HT1080 (cell line): ENCODE measurements at regions not wholly inside any gene's neighbourhood (a gene's known extent, or its start where the extent isn't known, plus 50 kb on each side); places are given as distances from the start of the nearest gene placed in this dataset.
"Not testable (repeated sequence)": the region's sequence is repeated elsewhere in the genome, so short reads cannot be mapped to it uniquely, and the experiment has no call there.

Experiments
- DNase-seq: peaks from one replicate; pipeline ENCODE4 v3.0.0-alpha.2; 2015; ENCODE audit warnings: low read depth

DNA sequence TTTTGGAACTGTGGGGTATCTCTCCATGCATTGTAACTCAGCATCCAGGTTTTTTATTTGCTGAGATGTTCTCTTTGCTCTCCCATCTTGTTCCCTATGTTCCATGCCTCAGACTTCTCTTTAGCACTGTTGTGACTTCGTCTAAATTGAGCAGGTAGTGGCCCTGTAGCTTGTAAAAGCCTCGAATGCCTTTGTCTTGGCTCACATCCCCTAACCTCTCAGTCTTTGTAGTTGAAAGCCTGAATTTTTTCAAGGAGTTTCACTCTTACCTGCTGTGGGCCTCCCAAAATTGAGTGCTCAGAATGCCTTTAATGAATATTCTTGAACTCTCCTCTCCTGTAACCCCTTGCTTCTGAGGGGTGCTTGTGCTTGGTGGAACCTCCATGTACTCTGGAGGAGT, 1137.3 kb downstream of the REEP3 start:
- no peak for DNase-seq

DNA sequence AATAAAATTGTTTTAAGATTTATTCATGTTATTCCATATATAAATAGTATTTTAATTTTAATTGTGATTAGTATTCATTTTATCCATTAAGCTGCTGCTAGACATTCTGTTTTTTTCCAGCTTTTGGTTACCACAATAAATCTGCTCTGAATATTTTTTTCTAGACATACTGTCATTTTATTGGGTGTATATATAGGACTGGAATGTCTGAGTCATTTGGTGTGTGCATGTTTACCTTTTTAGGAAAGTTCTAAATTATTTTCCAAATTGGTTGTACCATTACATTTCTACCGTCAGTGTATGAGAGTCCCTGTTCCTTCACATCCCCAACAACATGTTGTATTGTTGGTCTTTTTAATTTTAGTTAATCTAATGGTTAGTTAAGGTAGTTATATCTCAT, 1138.1 kb downstream of the REEP3 start:
- DNase-seq = peak; percentile 17

DNA sequence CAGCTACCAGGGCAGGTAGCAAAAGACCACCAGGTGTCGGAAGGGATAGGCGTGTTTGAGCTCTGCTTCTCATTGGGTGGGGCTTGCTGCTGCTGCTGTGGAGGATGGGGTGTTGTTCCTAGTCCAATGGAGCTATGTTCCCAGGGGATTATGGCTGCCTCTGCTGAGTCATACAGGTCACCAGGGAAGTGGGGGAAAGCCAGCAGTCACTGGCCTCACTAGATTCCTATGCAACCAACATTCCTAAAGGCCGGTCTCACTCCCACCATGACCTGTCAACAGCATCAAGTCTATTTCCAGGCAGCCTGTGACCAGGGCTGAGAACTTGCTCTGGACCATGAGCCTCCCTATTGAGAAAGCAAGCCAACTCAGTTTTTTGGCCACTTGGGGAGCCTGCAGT, 1160.8 kb downstream of the REEP3 start:
- peak; percentile 85 for DNase-seq

DNA sequence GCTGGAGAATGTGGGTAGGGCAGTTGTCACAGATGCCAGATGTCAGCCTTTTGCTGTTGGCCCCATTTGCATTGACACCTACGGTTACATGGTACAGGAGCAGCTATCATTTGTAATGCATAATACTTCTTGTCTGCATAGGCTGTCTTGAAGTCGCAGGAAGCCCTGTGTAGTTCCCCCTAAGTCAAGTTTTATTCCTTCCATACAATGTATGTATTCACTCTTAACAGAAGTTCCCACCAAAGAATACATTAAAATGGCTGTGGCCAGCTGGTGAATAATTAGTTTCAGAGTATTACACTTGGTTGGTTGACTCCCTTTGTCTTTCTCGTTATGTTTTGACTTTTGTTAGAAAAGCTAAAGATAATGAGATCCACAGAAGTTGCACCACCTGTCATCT, 1169.0 kb downstream of the REEP3 start:
- no peak for DNase-seq

DNA sequence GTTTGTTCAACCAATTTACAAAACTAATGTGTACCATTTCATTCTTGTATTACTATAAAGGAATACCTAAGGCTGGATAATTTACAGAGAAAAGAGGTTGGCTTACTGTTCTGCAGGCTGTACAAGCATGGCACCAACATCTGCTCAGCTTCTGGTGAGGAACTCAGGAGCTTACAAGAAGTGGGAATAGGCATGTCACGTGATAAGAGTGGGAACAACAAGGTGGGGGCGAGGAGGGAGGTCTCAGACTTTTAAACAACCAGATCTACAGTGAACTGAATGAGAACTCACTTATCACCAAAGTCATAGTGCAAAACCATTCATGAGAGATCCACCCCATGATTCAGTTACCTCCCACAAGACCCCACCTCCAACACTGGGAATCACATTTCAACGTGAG, 1178.0 kb downstream of the REEP3 start:
- no peak for DNase-seq

- DNase-seq = not testable (repeated sequence)
Observed at GRCh38 chr10:64702086-64702485, 1180.9 kb downstream of the REEP3 start.

DNA sequence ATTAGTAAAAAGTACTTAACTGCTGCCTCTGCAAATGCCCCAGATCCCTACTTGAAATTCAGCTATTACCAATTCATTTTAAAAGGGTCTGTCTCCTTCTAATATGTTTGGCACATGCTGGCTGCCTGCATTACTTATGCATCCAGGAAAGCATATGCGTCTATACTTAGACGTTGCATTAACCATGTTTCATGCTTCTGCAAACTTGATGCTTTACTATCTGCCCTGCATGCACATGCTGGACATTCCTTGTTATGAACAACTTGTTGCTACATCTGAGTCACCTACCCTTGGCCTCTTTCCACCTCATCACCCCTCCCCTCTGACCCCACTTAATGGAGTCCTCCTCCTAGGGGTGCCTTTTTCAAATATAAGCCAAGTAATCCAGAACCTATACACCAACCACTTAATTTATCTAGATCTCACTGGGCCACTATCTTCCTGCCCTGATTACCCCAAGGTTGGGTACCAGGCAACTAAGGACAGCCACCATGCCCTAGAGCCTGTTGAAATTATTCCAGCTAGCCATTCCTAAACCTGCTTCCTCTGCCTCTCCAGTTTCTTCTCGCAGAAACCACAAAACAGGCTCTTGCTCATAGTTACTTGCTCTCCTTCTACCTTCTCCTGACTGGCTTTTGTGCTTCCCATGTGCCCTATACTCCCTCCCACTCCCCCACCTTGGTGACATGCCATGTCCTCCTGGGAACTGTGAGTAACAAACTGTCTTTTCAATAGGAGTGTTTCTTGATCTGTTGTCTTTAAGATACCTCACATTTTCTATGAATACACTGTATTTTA, 1187.9 kb downstream of the REEP3 start:
- peak; percentile 65 for DNase-seq

DNA sequence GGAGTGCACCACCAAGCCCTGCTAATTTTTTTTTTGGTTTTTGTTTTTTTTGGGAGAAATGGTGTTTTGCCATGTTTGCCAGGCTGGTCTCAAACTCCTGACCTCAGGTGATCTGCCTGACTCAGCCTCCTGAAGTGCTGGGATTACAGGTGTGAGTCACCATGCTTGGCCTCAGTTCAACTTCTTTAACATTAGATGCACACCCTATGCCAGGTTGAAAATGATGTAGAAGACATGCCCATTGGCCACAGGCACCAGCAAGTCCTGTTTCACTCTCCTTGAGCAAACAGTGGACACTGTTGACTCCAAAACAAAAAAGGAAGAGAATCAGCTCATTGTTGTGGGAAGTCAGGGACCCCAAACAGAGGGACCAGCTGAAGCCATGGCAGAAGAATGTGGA, 1205.3 kb downstream of the REEP3 start:
- peak; percentile 77 for DNase-seq

- DNase-seq = peak; percentile 44
Observed at GRCh38 chr10:64731016-64731415, 1209.8 kb downstream of the REEP3 start.

GRCh38 chr10:64732372-64732957, 1211.3 kb downstream of the REEP3 start:
- DNase-seq = no peak

DNA sequence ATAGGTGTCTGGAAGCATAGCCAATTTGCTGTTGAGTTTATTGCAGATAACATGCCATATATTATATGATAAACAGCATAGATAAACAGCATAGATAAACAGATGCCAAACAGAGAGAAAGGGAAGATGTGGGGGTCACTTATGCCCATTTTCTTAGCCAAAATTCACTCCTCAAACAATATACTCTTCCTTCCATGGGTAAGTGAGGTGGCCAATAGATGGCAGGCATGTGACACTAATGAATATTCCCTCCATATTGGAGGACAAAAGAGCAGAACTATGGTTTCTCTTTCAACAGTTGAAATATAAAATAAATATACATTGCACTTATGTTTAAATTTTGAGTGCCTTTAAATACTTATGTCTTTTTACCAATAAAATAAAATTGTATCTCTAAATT, 1212.8 kb downstream of the REEP3 start:
- DNase-seq = peak; percentile 31

DNA sequence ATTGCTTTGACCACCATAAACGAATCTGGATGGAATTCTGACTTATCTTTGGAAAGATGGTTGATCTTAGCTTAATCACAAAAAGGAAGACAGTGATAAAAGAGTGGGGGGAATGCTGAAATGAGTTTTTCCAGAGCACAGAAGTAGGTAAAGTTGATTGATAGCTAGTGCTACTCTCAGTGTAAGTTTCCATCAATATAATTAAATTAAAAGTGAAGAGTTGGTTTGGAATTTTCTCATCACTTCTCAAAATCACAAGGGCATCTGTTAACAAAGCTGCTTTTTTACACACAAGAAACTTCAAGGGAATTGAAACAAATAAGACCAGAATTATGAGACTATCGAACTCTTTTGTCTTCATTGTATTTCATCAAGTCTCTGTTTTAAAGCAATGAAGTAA, 1217.3 kb downstream of the REEP3 start:
- DNase-seq = no peak

DNA sequence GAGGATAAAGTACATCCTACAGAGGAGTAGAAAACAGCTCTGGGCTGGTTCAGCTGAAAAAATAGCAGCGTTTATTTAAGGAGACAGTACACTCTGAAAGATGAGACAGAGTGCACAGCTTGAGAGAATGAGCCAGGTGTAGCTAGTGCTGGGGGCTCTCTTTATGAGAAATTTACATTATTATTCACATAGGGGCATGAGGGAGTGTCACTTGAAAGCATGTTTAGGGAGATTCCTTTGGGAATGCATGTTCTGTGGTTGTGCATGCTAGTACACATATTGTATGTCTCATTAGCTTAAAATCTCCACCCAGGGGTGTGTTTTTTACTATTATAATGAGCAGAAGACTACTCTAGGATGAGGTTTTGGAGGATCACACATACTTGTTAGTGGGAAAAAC, 1224.4 kb downstream of the REEP3 start:
- no peak for DNase-seq

DNA sequence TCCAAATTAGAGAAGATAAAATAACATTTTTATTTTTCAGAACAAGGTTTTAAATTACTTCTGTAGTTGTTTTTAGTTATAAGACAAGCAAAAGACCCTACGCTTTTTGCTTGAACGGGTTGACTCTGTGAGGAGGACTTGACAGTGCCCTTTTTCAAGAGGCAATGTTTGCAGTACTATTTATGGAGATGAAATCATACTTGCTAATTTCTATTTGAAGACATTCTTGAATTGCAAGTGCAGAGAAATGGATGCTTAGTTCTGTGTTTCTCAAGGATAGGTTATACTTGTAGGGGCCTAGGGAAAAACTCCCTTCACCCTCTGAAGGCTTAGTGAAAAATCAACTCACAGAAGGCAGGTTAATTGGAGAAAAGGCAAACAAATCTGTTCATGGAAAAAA, 1229.5 kb downstream of the REEP3 start:
- no peak for DNase-seq

DNA sequence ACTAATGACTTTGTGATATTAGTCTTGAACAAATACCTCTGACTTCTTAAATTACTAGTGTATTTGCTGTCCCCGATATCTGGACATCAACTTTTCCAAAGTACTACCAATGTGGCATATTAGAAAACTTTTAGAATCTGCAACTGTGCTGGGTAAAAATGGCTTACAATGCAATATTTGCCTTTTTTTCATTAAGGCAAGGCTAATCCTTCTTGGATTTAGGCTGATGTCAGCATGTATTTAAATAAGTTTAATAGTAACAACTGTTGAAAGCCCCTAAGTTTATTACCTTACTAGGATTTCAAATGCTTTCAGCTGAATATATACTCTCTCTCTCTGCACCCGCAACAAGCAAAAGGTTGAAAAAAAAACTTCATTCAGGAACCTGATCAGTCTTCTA, 1232.3 kb downstream of the REEP3 start:
- DNase-seq = no peak

DNA sequence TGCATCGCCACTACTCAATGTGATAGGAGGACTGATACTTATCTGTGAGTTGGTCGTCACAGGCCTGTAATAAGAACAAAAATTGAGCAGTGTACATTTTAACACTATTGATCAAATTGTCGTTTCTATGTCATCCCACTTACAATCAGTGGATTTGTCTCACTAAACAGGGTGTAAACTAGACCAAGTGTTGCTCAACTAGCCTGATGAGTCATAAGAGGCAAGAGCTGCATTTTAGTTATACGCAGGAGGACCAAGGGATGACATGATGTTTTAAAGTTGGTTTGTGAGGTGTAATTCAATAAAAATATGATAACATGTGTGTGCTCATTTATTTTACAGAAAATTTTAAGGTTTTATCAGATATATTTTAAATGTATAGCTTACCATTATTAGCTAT, 1239.2 kb downstream of the REEP3 start:
- peak; percentile 21 for DNase-seq

- no peak for DNase-seq
Observed at GRCh38 chr10:64762861-64763260, 1241.7 kb downstream of the REEP3 start.

GRCh38 chr10:64765498-64765897, 1244.3 kb downstream of the REEP3 start:
- no peak for DNase-seq

- no peak for DNase-seq
Observed at GRCh38 chr10:64771253-64772050, 1250.3 kb downstream of the REEP3 start.

- peak; percentile 63 for DNase-seq
Observed at GRCh38 chr10:64773357-64773756, 1252.2 kb downstream of the REEP3 start.

DNA sequence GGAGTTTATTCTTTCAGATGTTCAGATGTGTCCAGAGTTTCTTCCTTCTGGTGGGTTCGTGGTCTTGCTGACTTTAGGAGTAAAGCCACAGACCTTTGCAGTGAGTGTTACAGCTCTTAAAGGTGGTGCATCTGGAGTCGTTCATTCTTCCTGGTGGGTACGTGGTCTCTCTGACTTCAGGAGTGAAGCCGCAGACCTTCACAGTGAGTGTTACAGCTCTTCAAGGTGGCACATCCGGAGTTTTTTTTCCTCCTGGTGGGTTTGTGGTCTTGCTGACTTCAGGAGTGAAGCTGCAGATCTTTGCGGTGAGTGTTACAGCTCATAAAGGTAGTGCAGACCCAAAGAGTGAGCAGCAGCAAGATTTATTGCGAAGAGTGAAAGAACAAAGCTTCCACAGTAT, 1263.2 kb downstream of the REEP3 start:
- not testable (repeated sequence) for DNase-seq

- no peak for DNase-seq
Observed at GRCh38 chr10:64785816-64786215, 1264.6 kb downstream of the REEP3 start.
